ENCODE measurements at regions not wholly inside any gene's neighbourhood (a gene's known extent, or its start where the extent isn't known, plus 50 kb on each side); places are given as distances from the start of the nearest gene placed in this dataset.

DNA sequence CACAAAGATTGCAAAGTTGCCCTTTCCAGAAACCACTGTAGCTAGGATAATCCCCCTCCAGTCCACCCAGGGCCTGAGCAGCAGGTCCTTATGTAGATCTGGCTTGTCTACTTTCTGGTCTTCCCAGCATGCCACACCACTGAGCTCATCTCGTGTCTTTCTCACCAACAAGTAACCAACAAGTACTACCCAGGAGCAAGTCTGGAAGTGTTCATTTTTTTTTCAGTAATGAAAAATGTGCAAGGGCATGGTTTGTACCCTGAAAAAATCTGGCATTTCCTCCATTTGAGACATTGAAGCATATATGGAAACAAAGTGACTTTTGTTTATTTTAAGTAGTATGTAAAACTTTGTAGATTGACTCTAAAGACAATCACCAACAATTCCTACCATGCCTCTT, 120.8 kb downstream of the INHBA start:
- TF ChIP-seq, protein P1, sequence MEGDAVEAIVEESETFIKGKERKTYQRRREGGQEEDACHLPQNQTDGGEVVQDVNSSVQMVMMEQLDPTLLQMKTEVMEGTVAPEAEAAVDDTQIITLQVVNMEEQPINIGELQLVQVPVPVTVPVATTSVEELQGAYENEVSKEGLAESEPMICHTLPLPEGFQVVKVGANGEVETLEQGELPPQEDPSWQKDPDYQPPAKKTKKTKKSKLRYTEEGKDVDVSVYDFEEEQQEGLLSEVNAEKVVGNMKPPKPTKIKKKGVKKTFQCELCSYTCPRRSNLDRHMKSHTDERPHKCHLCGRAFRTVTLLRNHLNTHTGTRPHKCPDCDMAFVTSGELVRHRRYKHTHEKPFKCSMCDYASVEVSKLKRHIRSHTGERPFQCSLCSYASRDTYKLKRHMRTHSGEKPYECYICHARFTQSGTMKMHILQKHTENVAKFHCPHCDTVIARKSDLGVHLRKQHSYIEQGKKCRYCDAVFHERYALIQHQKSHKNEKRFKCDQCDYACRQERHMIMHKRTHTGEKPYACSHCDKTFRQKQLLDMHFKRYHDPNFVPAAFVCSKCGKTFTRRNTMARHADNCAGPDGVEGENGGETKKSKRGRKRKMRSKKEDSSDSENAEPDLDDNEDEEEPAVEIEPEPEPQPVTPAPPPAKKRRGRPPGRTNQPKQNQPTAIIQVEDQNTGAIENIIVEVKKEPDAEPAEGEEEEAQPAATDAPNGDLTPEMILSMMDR (IDR thresholded peaks at IDR 0.05), result no peak
- TF ChIP-seq EZH2phosphoT487 (IDR thresholded peaks at IDR 0.05) (no peak), EZH2 (IDR thresholded peaks at IDR 0.05) (no peak)

All from neural progenitor cell (in vitro differentiated cells).